GM12892 (cell line): ENCODE measurements at regions not wholly inside any gene's neighbourhood (a gene's known extent, or its start where the extent isn't known, plus 50 kb on each side); places are given as distances from the start of the nearest gene placed in this dataset.

Source experiments
- POLR2A ChIP-seq: IDR thresholded peaks from 2 replicates; pipeline ENCODE4 v1.6.1; 2011; ENCODE audit warnings: low read depth, low read length, control low read depth
- POLR2AphosphoS5 ChIP-seq: IDR thresholded peaks from 2 replicates; pipeline ENCODE4 v1.6.1; 2011; ENCODE audit warnings: low read depth, low read length, control low read depth

- TF ChIP-seq POLR2A (no peak), POLR2AphosphoS5 (no peak)
Observed at GRCh38 chr9:105093685-105094084, 150.8 kb upstream of the SLC44A1 start.
